Esophagus squamous epithelium (tissue), 5 donors: ENCODE measurements at regions not wholly inside any gene's neighbourhood (a gene's known extent, or its start where the extent isn't known, plus 50 kb on each side); places are given as distances from the start of the nearest gene placed in this dataset.
"Not testable (repeated sequence)": the region's sequence is repeated elsewhere in the genome, so short reads cannot be mapped to it uniquely, and the experiment has no call there.

Experiments
- DNase-seq: peaks from one replicate; lab custom pipeline; 2025; lab: John Stamatoyannopoulos, UW
- H3K27ac ChIP-seq, 4 donors: fragments of 200-600 bp; sonication (generic); one replicate each; pipeline ENCODE4 v1.5.1; 2016 to 2019; ENCODE audit warnings: mild to moderate bottlenecking in 1 of 4
- H3K27me3 ChIP-seq, 4 donors: fragments of 200-600 bp; sonication (generic); 1 replicate in 3 of 4; 2 replicates in 1 of 4; pipeline versions ENCODE4 v1.5.1 to v1.6.0; 2017 to 2021; ENCODE audit warnings: antibody characterized with exemption in 1 of 4
- H3K36me3 ChIP-seq, 3 donors: fragments of 200-600 bp; sonication (generic); one replicate each; pipeline ENCODE4 v1.5.1; 2016 to 2019
- H3K4me1 ChIP-seq, 3 donors: fragments of 200-600 bp; sonication (generic); one replicate each; pipeline ENCODE4 v1.5.1; 2017 to 2019
- H3K4me3 ChIP-seq, 4 donors: fragments of 200-600 bp; sonication (generic); 1 replicate in 3 of 4; 2 replicates in 1 of 4; pipeline ENCODE4 v1.5.1; 2016 to 2019; ENCODE audit warnings: mild to moderate bottlenecking in 2 of 4, moderate library complexity in 1 of 4
- H3K9me3 ChIP-seq, 3 donors: fragments of 200-600 bp; sonication (generic); one replicate each; pipeline ENCODE4 v1.5.1; 2016 to 2019
- POLR2A ChIP-seq, 4 donors: fragments of 450-650 bp; IDR thresholded peaks; one replicate each; pipeline ENCODE4 v1.6.1; 2017; ENCODE audit warnings: antibody characterized with exemption in 4 of 4, mild to moderate bottlenecking in 4 of 4, moderate library complexity in 3 of 4
- WGBS, 2 donors: methylation state at CpG; one replicate each; pipeline ENCODE4 v1.1.5; 2018; 5-methylcytosine and 5-hydroxymethylcytosine counted together
- intact Hi-C: fragments of 100-400 bp; cut with DNase I; formaldehyde crosslinking; loops from one replicate; pipeline ENCODE4 v1.15.0; 2022
- TF ChIP-seq, protein P1 (sequence below), 6 experiments: fragments of 450-650 bp in 4 of 6; fragments of 200-600 bp in 2 of 6; sonication (generic) in 2 of 6; IDR thresholded peaks; one replicate each; pipeline ENCODE4 v1.5.1; 2016 to 2019; ENCODE audit warnings: antibody characterized with exemption in 6 of 6, mild to moderate bottlenecking in 4 of 6, moderate library complexity in 4 of 6
- donor health status: DM: yes; HTN: yes; CAD: no.

DNA sequence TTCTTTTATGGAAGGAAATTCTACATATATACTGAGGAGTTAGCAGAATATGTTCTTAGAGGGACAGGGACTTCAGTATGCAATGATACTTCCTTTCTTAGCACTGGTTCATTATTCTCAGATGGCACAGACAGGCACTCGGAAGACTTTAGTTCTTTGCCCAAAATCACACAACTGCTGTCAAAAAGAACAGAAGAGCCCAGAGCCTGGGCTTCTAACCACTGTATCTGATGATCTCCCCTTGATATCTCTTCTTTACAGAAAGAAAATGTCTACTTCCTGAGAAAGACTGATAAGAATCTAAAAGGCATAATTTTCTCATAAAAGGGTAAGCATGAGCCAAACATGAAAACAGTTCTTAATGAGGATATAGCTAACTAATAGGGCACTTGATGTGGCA is 2034.2 kb upstream of the PRR20A start:
- Histone ChIP-seq H3K9me3 (no peaks in the 10 kb centered on the region), H3K27ac (no peak overlapping the region), H3K4me3 (no peak overlapping the region), H3K36me3 (no peaks in the 10 kb centered on the region), H3K27me3 (no peaks in the 10 kb centered on the region), H3K4me1 (no peaks in the 10 kb centered on the region)
- DNase-seq: no peak
- 76 to 82% methylated on average over 1 of the region's 1 CpG for WGBS, 2 donors
- intact Hi-C loops: no loop called here
- TF ChIP-seq, protein P1, sequence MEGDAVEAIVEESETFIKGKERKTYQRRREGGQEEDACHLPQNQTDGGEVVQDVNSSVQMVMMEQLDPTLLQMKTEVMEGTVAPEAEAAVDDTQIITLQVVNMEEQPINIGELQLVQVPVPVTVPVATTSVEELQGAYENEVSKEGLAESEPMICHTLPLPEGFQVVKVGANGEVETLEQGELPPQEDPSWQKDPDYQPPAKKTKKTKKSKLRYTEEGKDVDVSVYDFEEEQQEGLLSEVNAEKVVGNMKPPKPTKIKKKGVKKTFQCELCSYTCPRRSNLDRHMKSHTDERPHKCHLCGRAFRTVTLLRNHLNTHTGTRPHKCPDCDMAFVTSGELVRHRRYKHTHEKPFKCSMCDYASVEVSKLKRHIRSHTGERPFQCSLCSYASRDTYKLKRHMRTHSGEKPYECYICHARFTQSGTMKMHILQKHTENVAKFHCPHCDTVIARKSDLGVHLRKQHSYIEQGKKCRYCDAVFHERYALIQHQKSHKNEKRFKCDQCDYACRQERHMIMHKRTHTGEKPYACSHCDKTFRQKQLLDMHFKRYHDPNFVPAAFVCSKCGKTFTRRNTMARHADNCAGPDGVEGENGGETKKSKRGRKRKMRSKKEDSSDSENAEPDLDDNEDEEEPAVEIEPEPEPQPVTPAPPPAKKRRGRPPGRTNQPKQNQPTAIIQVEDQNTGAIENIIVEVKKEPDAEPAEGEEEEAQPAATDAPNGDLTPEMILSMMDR (IDR thresholded peaks at IDR 0.05): no peak
- TF ChIP-seq POLR2A (IDR thresholded peaks at IDR 0.05): no peak

DNA sequence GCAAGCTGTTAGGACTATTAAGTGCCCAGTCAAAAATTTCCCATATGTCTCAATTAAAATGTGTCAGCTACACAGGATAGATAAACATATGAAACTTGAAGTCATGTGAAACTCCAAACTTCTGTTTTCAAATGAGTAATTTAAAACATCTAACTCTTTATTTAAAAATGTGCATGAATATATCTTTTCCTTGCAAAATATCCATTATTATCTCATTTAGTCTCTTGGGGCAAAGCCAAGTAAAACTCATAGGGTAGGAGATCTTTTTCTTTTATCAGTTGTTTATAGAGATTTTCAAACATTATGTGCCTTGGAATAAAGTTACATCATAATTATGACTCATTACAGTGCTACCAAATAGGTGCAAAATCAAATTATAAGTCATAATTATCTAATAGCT is 2020.1 kb upstream of the PRR20A start:
- H3K4me3 ChIP-seq: no peak overlapping the region
- H3K27me3 ChIP-seq: no peaks in the 10 kb centered on the region
- no peak overlapping the region for H3K27ac ChIP-seq
- no peak for DNase-seq
- intact Hi-C loops: no loop called here
- no peaks in the 10 kb centered on the region for H3K36me3 ChIP-seq
- no peaks in the 10 kb centered on the region for H3K4me1 ChIP-seq
- TF ChIP-seq POLR2A (IDR thresholded peaks at IDR 0.05): no peak
- TF ChIP-seq, protein P1 (IDR thresholded peaks at IDR 0.05): no peak
- no peaks in the 10 kb centered on the region for H3K9me3 ChIP-seq

DNA sequence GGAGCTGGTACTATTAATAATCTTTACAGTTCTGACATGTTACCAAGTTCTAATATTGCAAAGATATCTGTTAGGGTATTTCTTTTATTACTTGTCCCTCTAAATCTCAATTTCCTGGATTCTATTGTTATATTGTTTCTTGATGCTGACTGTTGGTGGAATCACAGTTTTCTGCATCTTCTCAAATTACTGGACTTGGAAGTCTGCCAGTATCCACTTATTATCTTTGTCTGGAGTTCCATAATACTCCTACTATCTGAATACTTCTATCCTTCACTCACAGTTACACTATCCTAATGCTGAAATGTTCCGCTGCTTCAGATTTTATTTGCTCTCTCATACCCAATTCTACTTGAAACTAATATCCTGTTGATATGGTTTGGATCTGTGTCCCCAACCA is 1985.7 kb upstream of the PRR20A start:
- no peaks in the 10 kb centered on the region for H3K36me3 ChIP-seq
- intact Hi-C loops: no loop called here
- DNase-seq: no peak
- peaks cover 0 to 7% (median 0%) of the 10 kb centered on the region in 3 donors for H3K9me3 ChIP-seq
- H3K27me3 ChIP-seq: no peaks in the 10 kb centered on the region
- no peaks in the 10 kb centered on the region for H3K4me1 ChIP-seq
- H3K27ac ChIP-seq: no peak overlapping the region
- no peak for TF ChIP-seq POLR2A (IDR thresholded peaks at IDR 0.05)
- TF ChIP-seq, protein P1 (IDR thresholded peaks at IDR 0.05): no peak
- 86 to 87% methylated on average over 1 of the region's 1 CpG for WGBS, 2 donors
- H3K4me3 ChIP-seq: no peak overlapping the region

DNA sequence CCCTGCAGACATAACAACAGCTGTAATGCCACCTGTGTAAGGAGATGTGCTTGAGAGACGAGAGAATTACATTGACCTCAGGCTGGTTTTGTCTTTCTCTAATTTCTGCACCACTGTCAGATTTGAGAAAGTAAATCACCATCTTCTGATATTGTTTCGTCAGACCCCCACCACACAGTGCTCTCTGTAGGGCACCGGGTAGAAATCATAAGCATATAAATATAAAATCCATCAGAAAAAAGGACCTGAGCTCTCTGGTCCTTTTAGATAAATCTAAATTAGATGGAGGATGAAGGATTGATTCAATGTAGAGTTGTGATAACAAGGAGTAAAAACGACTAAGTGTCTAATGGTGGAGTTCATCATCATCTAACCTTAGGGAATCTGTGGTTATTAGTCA is 1981.0 kb upstream of the PRR20A start:
- Histone ChIP-seq H3K36me3 (no peaks in the 10 kb centered on the region), H3K4me3 (no peak overlapping the region), H3K4me1 (no peaks in the 10 kb centered on the region), H3K27me3 (no peaks in the 10 kb centered on the region), H3K9me3 (peaks cover 0 to 7% (median 0%) of the 10 kb centered on the region in 3 donors), H3K27ac (no peak overlapping the region)
- no peak for DNase-seq
- 53 to 58% methylated on average over 4 of the region's 4 CpGs for WGBS, 2 donors
- intact Hi-C loops: no loop called here
- TF ChIP-seq, protein P1 (IDR thresholded peaks at IDR 0.05): no peak
- no peak for TF ChIP-seq POLR2A (IDR thresholded peaks at IDR 0.05)

DNA sequence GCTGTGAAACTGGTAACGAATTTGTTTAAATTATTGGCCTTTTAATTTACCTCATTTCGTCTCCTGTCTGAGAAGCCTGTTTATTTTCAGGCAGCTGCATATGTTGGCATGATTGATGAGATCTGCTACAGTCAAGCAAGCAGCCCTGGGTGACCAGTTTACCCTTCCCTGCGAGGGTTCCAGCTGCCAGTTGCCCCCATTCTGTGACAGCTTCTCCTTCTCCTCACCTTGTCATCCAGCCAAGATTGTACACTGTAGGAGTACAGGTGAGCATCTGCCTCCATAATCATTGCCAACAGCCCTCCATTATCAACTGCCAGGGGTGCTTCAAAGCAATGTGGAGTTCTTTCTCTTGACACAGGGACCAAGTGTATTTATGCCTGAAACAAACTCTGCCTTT is 1979.9 kb upstream of the PRR20A start:
- Histone ChIP-seq H3K27me3 (no peaks in the 10 kb centered on the region), H3K4me3 (no peak overlapping the region), H3K9me3 (peaks cover 0 to 7% (median 0%) of the 10 kb centered on the region in 3 donors), H3K27ac (no peak overlapping the region), H3K36me3 (no peaks in the 10 kb centered on the region), H3K4me1 (no peaks in the 10 kb centered on the region)
- no peak for DNase-seq
- intact Hi-C loops: no loop called here
- WGBS, 2 donors: 18 to 29% methylated on average over 3 of the region's 3 CpGs
- no peak for TF ChIP-seq POLR2A (IDR thresholded peaks at IDR 0.05)
- TF ChIP-seq, protein P1 (IDR thresholded peaks at IDR 0.05): no peak

DNA sequence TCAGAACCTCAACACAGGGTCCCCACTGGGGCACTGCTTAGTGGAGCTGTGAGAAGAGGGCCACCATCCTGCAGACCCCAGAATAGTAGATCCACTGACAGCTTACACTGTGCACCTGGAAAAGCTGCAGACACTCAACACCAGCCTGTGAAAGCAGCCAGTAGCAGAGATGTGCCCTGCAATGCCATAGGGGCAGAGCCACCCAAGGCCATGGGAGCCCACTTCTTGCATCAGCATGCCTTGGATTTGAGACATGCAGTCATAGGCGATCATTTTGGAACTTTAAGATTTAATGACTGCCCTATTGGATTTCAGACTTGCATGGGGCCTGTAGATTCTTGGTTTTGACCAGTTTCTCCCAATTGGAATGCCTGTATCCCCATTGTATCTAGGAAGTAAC is 1962.1 kb upstream of the PRR20A start:
- intact Hi-C loops, H3K9me3 ChIP-seq, H3K27ac ChIP-seq, H3K27me3 ChIP-seq, H3K36me3 ChIP-seq, H3K4me3 ChIP-seq, H3K4me1 ChIP-seq, DNase-seq: not testable (repeated sequence)
- WGBS, 2 donors: 86 to 100% methylated on average over 1 of the region's 1 CpG
